Transverse colon (tissue), 3 donors: ENCODE measurements at regions not wholly inside any gene's neighbourhood (a gene's known extent, or its start where the extent isn't known, plus 50 kb on each side); places are given as distances from the start of the nearest gene placed in this dataset.

ENCODE experiments used
- EP300 ChIP-seq: sonication (generic); formaldehyde crosslinking; IDR thresholded peaks from one replicate; pipeline ENCODE4 v1.6.1; 2017; ENCODE audit warnings: antibody characterized with exemption, low read depth
- POLR2A ChIP-seq: fragments of 450-650 bp; IDR thresholded peaks from one replicate; pipeline ENCODE4 v1.6.1; 2016; ENCODE audit warnings: antibody characterized with exemption, mild to moderate bottlenecking, moderate library complexity
- TF ChIP-seq, protein P1 (sequence below), 5 experiments: fragments of 200-600 bp in 3 of 5; fragments of 450-650 bp in 2 of 5; sonication (generic) in 3 of 5; IDR thresholded peaks; 1 replicate in 2 of 5; 2 replicates in 3 of 5; pipeline ENCODE4 v1.5.1; 2016 to 2017; ENCODE audit warnings: antibody characterized with exemption in 5 of 5, inconsistent platforms in 3 of 5, mild to moderate bottlenecking in 2 of 5, moderate library complexity in 1 of 5

GRCh38 chr3:163563485-163563884 lies 1514.8 kb downstream of the SI start:
- TF ChIP-seq, protein P1, sequence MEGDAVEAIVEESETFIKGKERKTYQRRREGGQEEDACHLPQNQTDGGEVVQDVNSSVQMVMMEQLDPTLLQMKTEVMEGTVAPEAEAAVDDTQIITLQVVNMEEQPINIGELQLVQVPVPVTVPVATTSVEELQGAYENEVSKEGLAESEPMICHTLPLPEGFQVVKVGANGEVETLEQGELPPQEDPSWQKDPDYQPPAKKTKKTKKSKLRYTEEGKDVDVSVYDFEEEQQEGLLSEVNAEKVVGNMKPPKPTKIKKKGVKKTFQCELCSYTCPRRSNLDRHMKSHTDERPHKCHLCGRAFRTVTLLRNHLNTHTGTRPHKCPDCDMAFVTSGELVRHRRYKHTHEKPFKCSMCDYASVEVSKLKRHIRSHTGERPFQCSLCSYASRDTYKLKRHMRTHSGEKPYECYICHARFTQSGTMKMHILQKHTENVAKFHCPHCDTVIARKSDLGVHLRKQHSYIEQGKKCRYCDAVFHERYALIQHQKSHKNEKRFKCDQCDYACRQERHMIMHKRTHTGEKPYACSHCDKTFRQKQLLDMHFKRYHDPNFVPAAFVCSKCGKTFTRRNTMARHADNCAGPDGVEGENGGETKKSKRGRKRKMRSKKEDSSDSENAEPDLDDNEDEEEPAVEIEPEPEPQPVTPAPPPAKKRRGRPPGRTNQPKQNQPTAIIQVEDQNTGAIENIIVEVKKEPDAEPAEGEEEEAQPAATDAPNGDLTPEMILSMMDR (IDR thresholded peaks at IDR 0.05) = no peak
- TF ChIP-seq EP300 = no peak
- TF ChIP-seq POLR2A = no peak
